ENCODE measurements at regions not wholly inside any gene's neighbourhood (a gene's known extent, or its start where the extent isn't known, plus 50 kb on each side); places are given as distances from the start of the nearest gene placed in this dataset.
"Not testable (repeated sequence)": the region's sequence is repeated elsewhere in the genome, so short reads cannot be mapped to it uniquely, and the experiment has no call there.

DNA sequence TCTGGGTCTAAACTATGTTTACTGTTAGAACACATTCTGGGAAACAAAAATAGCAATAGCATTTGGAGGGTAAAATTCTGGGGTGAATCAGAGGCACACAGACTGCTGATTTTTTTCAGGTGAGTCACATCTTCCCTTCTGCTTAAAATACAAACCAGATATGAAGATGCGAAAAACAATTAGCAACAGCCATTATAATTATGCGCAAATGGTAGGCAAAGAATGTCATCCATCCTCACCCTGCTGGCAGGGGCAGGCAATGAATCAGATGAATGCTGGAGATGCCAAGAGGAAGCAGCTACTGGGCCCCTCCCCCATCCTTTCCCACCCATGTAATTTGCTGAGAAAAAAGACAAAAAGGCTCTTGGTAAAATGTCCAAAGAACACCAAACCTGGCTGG is 282.9 kb downstream of the KLF5 start:
- no peak for DNase-seq (ENCODE audit: low read depth in 2 of 2)

DNA sequence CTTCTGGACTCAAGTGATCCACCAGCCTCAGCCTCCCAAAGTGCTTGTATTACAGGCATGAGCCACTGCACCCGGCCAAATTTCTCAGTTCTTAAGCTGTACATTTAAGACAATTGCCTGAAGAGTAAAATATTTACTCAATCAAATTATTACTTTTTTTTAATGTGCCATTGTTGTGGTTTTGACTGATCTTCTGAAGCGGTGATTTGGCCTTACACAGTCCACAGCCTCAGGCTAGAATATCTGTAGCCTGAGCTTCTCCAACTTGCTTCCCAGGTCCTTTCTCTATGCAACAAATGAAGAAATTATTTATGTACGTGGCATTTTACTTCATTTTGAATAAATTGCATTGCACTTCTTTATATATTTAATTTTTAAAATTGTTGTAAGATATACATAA is 281.3 kb downstream of the KLF5 start:
- DNase-seq (ENCODE audit: low read depth in 2 of 2) = no peak

DNA sequence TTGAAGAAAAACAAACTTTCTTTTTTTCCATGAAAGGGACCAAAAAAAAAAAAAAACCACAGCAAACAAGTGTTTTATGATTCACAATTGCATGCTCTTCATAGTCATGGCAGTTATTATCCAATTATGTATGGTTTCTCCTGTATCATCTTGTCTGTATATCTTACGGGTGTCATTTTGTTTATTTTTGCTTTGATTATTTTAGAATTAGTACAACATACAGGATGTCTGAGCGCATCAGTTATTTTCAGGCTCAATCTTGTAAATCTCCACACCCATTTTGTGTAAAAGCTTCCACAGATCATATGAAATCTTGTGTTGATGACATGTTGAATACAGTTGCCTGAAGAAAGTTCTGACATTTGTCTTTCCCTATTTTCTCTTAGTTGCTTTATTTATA is 280.3 kb downstream of the KLF5 start:
- DNase-seq (ENCODE audit: low read depth in 2 of 2) = no peak

DNA sequence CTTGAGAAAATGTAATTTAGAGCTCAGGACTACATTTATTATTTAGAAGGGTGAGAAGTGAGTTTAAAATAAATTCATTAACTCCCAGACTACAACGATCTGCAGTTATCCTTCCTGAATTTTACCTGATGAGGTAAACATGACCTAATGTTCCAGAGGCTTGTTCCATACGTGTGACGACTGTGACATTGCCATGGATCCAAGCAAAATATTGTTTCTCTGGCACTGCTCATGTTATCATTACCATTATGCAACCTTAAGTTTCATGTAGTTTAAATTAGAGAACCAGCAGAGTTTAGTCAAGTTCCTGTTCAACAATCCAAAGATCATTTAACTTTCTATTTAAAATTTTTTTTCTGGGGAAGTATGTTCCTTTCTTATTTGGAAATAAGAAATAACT is 279.6 kb downstream of the KLF5 start:
- no peak for DNase-seq (ENCODE audit: low read depth in 2 of 2)

DNA sequence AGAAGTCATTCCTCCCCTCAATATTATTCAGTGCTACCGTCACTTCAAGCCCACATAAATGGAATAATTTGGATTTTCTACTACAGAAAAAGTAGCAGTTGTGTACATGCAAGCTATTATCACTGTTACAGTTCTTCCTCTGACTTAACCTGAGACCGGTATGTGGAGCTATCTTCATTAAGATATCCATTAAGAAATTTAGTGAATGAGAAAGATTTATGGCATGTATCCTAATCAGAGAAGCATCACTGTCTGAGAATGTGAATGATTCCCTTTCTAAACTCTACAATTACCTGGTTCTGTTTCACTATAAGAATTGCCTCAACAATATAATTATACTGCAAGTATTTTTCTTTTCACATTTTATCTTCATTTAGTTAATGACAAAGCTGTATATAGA is 278.7 kb downstream of the KLF5 start:
- DNase-seq (ENCODE audit: low read depth in 2 of 2) = no peak

DNA sequence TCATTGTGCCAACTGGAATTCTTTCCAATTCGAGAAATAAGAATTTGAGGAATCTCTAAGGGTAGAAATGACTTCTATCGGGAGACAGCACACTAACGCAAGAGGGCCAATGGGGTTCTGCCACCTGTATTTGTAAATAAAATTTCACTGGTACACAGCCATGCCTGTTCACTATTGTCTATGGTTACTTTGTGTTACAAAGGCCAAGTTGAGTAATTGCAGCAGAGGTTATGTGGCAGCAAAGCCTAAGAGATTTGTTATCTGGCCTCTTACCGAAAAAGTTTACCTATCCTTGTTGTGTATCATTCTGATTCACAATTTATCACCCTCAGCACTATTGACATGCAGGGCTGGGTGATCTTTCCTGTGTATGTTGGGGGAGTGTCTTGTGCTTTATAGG is 278.0 kb downstream of the KLF5 start:
- DNase-seq (ENCODE audit: low read depth in 2 of 2) = no peak

DNA sequence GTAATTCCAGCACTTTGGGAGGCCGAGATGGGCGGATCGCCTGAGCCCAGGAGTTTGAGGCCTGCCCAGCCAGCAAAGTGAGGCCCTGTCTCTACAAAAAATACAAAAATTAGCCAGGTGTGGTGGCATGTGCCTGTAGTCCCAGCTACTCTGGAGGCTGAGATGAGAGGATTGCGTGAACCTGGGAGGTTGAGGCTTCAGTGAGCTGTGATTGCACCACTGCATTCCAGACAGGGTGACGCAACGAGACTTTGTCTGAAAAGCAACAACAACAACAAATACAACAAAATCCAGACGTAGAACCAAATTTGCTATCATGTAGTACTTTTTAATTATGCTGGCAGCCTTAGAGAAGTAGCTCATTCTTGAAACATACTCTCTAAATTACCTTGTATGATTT is 277.1 kb downstream of the KLF5 start:
- no peak for DNase-seq (ENCODE audit: low read depth in 2 of 2)

DNA sequence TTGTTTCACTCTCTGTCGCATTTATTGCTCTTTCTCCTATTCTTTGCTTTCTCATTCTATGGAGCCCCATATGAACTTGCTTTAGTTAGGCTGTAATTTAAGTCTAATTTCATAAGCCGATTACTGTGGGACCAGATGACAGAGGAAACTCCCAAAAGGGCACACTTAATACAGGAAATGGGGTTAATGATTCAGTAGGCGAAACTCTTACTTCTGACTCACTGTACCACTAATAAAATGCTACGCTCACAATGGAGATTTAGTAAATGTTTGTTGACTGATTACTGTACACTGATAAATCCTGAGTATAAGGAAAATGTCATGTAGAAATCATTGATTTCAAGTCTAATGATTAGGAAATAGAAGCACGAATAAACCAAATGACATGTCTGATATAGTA is 276.4 kb downstream of the KLF5 start:
- DNase-seq (ENCODE audit: low read depth in 2 of 2) = no peak

DNA sequence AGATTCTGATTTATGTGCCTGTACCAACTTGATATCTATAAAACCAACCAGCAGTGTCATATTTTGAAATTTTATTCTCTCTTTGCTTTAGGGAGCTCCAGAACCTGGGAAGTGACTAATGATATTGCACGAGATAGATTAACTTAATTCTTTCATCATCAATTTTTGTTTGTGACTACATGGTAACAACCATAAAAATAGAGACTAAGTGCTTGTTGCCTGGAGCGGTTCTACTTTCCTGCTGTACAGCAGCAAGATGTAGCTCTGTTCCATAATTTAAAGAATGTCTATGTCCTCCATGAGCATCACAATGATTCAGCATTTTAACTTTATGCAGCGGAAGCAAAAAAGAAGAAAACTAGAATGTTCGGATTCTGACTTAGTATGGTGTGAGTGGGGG is 275.6 kb downstream of the KLF5 start:
- DNase-seq (ENCODE audit: low read depth in 2 of 2) = no peak

DNA sequence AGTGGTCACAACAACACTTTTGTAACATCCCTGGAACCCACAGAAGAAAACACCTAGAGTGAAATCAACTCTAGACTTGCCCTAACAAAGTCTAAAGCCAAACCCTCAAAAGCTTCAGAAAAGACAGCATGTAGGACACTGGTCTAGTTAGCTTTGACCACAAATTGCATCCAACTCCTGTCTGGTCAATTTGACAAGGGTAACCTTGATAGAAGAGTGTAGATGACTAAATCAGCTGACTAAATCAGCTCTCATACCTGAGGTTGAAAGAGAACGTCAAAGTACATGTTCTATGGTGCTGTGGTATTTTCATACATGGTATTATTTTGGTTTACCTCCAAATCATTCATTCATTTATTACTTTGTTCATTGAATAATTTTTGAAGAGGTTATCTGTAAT is 272.8 kb downstream of the KLF5 start:
- no peak for DNase-seq (ENCODE audit: low read depth in 2 of 2)

DNA sequence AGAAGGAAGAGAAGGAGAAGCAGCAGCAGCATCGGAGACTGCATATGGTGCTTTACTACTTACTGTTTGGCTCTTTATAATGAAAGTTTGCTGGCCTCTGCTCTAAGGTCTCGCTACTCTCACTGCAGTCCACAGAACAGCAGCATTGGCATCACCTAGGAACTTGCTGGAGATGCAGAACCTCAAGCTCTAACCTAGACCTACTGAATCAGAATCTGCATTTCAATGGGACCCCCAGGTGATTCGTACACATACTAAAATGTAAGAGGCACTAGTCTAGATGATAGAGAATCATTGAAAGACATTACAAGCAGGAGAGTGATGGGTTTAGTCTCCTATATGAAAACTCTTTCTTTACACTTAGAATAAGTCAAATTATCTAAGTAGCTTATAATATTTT is 270.6 kb downstream of the KLF5 start:
- no peak for DNase-seq (ENCODE audit: low read depth in 2 of 2)

DNA sequence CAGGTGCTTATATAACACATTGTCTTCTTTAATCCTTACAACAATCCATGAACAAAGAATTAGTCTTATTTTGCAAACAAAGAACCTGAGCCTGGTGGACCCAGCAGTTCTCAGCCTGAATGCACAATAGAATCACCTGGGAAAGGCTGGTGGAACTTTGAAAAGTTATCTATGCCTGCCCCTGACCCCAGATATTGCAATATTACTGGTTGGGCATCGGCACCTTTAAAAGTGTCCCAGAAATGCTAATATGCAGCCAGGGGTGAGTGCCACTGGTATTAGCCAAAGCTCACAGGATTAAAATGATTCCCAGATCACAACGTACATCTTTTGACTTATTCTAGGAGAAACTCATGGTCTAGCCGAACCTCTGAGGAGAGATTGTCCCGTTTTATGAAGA is 268.8 kb downstream of the KLF5 start:
- no peak for DNase-seq (ENCODE audit: low read depth in 2 of 2)

DNA sequence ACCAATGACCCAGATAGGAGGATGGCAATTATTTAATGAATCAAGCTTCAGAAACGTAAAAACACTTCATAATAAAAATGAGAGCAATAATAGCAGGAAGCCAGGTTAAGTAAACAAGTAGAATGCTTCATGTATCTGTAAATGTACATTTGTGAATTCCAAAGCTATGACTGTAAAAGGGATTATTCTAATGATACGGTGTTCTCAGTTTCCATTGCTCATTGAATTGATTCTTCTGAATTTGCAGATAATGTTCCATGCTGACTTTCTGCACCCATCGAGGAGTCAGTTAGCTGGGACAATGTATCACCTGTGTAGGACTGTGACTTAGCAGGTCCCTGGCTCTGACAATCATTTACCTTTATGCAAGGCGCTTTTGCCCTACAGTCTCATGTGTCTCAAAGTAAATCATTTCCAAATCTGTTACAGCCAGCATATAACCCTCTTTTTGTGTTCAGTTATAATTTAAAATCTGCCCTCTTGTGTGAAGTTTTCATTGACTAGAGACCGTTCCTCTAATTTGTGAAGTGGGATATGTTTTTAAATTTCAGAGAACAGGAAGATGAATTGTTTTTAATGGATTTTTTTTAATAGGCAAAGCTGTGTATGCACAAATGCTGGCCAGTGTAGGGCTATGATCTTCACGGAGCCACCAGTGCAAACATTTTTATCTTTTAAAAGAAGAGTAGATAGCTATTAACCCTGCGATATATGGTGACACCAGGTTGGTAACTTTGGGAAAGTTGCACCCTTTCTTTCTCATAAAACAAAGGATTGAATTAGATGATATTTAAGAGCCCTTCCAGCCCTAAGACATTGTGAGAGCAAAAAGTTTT is 267.1 kb downstream of the KLF5 start:
- no peak for DNase-seq (ENCODE audit: low read depth in 2 of 2)

DNA sequence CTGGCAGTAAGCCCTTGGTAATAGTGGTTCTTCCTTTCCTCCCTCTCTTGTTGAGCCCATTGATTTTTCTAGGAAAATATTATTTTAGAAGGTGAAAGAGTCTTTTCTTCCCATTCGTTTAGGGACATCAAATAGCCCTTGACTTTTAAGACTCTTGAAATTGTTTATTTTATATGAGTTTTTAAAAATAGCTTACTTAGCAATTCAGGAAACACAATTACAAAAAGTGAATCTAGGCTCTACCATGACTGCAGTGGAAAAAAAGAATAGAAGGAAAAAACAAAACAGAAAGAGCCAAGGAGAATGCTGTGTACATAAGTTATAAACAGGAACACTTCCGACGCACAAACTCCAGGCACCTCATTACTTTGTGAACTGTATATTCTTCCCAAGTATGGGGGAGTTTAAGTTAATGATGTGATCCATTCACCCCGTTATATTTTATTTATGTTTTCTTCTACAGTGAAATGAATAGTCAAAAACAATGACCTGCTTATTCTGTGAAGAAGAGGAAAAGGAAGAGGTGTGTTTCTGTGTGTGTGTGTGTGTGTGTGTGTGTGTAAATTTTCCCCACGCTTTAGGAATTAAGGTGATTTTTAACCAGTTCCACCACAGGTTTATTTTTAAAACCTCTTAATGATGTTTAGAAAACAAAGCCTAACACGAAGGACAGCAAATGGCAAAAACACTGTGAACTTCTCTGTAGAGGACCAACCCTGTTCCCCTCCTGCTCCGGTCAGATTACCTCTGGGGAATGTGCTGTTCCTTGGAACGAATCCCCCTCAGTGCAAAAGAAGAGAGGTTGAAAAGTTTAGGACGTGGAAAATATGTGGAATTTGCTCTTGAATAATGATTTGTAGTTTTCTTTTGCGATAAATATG is 266.3 kb downstream of the KLF5 start:
- no peak for DNase-seq (ENCODE audit: low read depth in 2 of 2)

DNA sequence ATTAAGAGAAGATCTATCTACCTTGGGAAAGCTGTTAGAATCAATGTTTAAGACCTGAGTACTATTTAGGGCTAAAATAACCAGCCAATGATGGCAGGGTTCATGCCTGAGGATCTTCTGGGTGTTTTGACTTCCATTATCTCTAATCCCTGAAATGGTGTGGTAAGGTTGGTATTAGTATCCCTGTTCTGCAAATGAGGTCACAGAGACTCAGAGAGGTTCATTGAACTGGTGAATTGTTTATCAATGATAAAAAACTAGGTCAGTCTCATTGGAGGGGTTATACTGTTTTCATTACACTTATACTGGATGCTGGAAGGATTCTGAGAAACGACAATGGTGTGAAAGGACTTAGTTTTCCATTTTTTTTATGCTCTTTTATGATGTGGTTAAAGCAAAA is 264.8 kb downstream of the KLF5 start:
- DNase-seq (ENCODE audit: low read depth in 2 of 2) = no peak

DNA sequence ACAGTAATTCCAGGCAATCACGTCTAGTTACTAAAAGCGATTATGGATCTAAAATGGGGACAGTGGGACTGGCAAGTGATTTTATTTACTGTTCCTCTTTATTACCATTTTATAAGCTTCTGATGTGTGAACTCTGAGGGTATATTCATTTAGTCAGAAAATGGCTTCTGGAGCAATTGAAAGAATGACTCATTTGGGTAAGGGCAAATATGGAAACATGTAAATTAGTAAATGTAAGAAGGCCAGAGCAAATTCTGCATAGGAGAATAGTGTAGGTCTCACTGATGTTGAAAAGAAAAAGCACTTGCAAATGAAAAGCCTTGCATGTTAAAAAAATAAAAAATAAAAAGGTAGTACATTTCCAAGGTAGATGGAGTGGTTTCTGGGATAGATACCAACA is 262.2 kb downstream of the KLF5 start:
- no peak for DNase-seq (ENCODE audit: low read depth in 2 of 2)

DNA sequence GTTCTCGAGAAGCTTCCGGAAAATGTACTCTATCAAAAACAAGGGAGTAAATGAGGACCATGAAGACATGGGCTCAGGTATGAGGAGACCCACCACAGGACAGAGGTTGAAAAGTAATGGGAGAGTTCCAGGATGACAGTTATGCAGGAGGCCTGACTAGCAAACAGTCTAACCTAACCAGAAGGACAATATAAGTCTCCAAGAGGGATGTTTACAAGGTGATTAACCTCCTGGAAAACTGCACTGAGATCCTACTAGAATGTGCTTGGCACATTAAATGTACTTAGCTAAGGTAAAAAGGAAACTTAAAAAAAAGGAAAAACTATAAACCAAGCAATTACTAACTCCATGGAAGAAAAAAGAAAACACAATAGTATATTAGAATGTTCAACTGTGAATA is 258.3 kb downstream of the KLF5 start:
- no peak for DNase-seq (ENCODE audit: low read depth in 2 of 2)

DNA sequence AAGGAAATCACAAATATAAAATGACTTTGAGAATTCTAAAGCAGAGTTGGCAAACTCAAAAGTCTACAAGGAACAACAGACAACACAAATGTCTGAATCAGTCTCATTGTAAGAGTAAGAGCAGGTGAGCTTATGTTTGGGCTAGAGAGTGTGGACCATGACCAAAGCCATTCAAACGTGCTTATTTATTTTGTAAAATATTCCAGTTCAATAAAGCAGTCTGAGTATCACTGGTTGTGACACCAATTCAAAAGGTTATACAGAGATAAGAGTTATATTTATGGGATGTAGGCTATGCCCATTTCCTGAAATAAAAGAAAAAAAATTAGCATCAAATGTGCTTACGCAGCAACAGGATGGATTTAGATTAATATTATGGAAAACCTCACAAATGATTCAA is 251.6 kb downstream of the KLF5 start:
- DNase-seq (ENCODE audit: low read depth in 2 of 2) = no peak

DNA sequence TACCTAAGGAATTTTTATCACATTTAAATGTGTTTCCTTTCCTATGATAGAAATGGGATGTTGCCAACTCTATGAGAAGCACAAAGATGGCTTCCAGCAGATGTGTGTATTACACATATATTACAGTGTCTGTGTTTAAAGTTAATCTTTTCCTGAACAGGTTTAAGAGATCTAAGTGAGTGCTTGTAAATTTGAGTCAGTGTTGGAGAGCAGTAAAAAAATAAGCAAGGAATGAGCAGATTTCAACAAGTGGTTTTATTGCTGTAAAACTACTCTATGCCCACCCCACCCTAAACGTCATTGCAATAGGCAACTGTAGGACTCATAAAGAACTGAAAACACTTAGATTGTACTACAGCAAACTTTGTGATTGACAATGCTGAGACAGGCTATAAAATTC is 248.7 kb downstream of the KLF5 start:
- no peak for DNase-seq (ENCODE audit: low read depth in 2 of 2)

DNA sequence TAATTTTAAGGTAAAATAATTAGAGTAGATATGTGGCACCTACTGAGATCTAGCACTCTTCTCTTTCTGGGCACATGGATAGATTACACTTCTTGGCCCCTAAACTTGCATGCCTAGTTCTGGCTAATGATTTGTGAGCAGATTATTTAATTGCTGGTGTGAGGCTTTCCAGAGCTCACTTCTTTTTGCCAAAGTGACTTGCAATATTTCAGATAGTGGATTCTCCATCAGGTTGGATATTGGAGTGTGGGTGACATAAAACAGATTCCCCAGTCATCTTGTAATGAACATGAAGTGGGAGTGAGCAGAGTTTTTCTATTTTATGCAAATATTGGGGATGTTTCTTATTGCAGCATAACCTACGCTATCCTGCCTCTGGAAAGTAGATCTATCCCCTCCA is 247.9 kb downstream of the KLF5 start:
- no peak for DNase-seq (ENCODE audit: low read depth in 2 of 2)

DNA sequence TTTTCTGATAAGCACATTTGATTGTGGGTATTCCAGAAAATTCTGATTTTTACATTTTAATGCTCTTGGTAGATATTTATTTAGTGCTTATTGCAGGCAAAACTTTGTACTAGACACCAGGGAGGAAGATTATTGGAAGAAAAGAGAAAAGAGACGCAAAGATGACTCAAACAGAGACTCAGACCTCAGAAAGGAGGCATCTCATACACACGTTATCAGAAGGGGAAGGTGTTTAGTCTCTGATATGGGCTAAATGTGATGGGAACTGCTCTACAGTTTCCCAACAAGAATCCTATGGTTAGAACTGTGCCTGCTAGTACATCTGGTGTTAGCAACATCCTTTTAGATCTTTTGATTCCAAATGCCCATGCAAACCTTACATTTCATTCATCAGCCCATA is 245.6 kb downstream of the KLF5 start:
- no peak for DNase-seq (ENCODE audit: low read depth in 2 of 2)

DNA sequence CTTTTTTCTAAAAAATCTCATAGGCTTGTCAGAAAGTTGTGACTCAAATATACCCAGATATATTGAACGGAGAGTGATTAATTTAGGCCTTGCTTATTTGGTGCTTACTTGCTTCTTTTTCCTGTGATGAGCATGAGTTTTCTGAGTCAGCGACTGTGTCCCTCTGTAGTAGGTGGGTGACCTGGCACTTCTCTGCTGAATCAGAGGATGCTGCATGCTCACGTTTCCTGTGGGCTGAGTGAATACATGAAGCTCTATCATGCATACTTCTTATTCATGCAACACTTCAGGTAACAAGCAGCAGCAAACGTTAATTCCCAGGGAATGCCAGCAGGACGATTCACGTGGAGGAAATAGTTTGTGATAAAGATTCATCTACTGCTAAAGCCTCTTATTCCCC is 245.0 kb downstream of the KLF5 start:
- DNase-seq (ENCODE audit: low read depth in 2 of 2) = no peak

DNA sequence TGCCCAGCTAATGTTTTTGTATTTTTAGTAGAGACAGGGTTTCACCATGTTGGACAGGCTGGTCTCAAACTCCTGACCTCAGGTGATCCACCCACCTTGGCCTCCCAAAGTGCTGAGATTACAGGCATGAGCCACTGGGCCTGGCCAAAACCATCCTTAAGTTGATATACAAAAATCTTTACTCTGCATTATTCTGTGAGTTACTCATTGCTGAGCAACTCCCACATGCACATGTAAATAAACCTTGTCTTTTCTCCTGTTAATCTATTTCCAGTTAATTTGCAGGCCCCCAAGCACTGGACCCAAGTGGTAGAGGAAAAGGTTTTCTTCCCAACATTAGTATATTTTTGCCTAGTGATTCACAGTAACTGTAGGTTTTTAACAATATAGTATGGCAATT is 242.8 kb downstream of the KLF5 start:
- not testable (repeated sequence) for DNase-seq (ENCODE audit: low read depth in 2 of 2)

Measured in activated CD8-positive, alpha-beta memory T cell treated with anti-CD3 and anti-CD28 coated beads for 4 hours (primary cell).